ENCODE measurements at regions not wholly inside any gene's neighbourhood (a gene's known extent, or its start where the extent isn't known, plus 50 kb on each side); places are given as distances from the start of the nearest gene placed in this dataset.

DNA sequence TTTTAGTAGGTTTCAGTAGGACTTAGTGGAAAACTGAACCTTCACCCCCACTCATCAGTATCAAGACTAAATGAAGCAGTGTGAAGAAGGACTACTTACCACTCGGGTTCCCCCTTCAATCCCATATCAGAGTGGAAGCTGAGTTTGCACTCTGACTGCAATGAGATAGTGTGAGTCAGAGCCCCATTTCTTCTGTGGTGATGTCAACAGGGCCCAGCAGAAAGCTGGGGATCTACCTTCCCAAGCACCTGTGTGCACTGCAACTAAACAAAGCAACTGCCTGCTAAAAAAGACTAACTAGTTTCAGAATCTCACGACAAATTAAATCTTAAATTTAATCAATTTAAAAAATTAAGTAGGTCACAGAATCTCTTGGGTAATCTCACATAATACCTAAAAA is 1837.0 kb upstream of the PCDH7 start:
- H3K9me3 Mint-ChIP-seq: no peaks in the 10 kb centered on the region
- no peaks in the 10 kb centered on the region for H3K4me1 Mint-ChIP-seq (ENCODE audit: unreplicated experiment)
- no peak for DNase-seq (ENCODE audit: extremely low spot score, unreplicated experiment)
- H3K36me3 Mint-ChIP-seq: no peaks in the 10 kb centered on the region
- no peak overlapping the region for H3K4me3 Mint-ChIP-seq
- H3K27ac Mint-ChIP-seq: no peak overlapping the region
- H3K27me3 Mint-ChIP-seq: no peaks in the 10 kb centered on the region
- TF ChIP-seq, protein P1, sequence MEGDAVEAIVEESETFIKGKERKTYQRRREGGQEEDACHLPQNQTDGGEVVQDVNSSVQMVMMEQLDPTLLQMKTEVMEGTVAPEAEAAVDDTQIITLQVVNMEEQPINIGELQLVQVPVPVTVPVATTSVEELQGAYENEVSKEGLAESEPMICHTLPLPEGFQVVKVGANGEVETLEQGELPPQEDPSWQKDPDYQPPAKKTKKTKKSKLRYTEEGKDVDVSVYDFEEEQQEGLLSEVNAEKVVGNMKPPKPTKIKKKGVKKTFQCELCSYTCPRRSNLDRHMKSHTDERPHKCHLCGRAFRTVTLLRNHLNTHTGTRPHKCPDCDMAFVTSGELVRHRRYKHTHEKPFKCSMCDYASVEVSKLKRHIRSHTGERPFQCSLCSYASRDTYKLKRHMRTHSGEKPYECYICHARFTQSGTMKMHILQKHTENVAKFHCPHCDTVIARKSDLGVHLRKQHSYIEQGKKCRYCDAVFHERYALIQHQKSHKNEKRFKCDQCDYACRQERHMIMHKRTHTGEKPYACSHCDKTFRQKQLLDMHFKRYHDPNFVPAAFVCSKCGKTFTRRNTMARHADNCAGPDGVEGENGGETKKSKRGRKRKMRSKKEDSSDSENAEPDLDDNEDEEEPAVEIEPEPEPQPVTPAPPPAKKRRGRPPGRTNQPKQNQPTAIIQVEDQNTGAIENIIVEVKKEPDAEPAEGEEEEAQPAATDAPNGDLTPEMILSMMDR (conservative IDR thresholded peaks at IDR 0.05): no peak

DNA sequence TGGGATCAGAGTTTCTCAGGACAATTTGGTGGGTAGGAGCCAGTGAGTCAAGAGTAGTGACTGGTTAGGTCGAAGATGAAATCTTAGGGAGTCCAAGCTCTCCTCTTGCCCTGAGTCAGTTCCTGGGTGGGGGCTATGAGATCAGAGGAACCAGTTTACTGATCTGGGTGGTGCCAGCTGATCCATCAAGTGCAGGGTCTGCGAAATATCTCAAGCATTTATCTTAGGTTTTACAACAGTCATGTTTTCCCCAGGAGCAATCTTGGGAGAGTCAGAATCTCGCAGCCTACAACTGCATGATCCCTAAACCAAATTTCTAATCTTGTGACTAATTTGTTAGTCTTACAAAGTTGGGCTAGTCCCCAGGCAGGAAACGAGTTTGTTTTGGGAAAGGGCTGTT is 1833.2 kb upstream of the PCDH7 start:
- Mint-ChIP-seq H3K4me1 (ENCODE audit: unreplicated experiment) (no peaks in the 10 kb centered on the region), H3K27me3 (no peaks in the 10 kb centered on the region), H3K9me3 (no peaks in the 10 kb centered on the region), H3K27ac (no peak overlapping the region), H3K4me3 (no peak overlapping the region), H3K36me3 (no peaks in the 10 kb centered on the region)
- no peak for DNase-seq (ENCODE audit: extremely low spot score, unreplicated experiment)
- TF ChIP-seq, protein P1 (conservative IDR thresholded peaks at IDR 0.05): no peak

DNA sequence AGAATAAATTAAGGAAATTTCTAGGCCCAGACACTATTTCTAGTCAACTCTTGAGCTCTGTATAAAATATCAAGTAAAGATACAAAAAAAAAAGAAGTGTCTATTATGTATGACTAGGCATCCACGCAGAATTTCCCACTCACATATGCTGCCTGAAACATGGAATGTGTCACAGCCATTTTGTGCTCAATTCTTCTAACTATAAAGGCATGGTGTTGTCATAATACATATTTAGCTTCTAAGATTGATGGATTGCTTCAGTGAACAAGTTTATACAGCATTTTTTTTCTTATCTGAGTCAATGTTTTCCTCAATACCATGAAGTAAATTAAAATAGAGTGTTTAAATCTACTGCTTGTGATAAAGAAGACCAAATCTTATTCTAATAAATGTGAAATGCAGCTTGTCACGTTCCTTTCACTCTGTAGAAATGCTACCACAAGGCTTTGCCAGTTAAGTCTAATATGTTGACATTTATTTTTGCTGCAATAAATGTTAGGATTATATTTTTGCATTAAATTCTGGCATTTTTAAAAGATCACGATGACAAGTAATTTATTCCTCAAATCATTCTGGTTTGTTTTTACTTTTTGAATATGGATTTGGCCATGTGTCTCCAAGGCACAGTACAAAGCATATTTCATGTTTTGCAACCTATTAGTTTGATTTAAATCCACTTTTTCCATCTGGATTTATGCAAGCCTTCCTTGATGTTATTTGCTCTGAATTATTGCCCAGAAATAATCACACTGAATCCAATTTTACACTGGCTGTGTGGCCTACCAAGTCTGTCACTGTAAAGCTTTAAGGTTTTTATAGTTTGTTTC is 1829.0 kb upstream of the PCDH7 start:
- TF ChIP-seq, protein P1 (conservative IDR thresholded peaks at IDR 0.05): no peak
- H3K4me1 Mint-ChIP-seq (ENCODE audit: unreplicated experiment): no peaks in the 10 kb centered on the region
- no peak overlapping the region for H3K27ac Mint-ChIP-seq
- H3K4me3 Mint-ChIP-seq: no peak overlapping the region
- H3K27me3 Mint-ChIP-seq: no peaks in the 10 kb centered on the region
- H3K36me3 Mint-ChIP-seq: no peaks in the 10 kb centered on the region
- DNase-seq (ENCODE audit: extremely low spot score, unreplicated experiment): no peak
- peaks cover 11% of the 10 kb centered on the region for H3K9me3 Mint-ChIP-seq

DNA sequence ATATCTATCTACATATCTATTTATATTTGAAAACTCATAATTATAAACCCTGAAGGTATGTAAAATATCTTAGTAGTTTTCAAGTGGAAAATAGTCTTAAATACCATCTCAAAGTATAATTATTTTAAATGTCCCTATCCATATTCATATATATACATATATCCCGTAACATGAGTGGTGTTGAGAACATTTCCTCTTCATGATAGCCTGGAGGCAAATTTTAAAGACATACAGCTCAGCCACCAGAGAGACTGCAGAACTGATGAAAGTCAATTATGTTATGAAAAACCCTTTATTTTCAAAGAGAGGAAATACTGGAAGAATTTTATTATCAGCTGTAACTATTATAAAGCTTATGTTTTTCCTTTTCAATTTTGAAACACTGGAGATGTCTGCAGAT is 1806.7 kb upstream of the PCDH7 start:
- peaks cover 3% of the 10 kb centered on the region for H3K27me3 Mint-ChIP-seq
- H3K4me1 Mint-ChIP-seq (ENCODE audit: unreplicated experiment): no peaks in the 10 kb centered on the region
- no peak for DNase-seq (ENCODE audit: extremely low spot score, unreplicated experiment)
- no peak overlapping the region for H3K4me3 Mint-ChIP-seq
- TF ChIP-seq, protein P1 (conservative IDR thresholded peaks at IDR 0.05): no peak
- H3K27ac Mint-ChIP-seq: no peak overlapping the region
- H3K36me3 Mint-ChIP-seq: no peaks in the 10 kb centered on the region
- H3K9me3 Mint-ChIP-seq: peaks cover 5% of the 10 kb centered on the region

DNA sequence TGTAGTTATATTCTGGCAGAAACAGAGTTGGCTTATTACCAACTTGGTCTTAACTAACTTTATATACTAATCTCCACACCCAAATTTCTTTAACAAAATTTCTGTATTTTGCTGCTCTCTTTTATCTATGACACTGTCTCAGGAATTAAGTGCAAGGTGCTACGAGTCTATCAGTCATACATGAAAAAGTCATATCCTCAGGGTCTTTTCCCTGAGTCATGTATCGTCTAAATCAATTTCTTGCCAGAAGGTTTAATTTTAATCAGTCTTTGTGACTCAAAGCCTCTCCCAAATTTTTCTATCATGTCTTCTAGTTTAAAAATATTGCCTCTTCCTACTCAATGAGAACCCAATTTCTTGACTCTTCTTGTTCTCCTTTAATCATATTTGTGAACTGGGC is 1803.6 kb upstream of the PCDH7 start:
- H3K4me3 Mint-ChIP-seq: no peak overlapping the region
- H3K4me1 Mint-ChIP-seq (ENCODE audit: unreplicated experiment): no peaks in the 10 kb centered on the region
- TF ChIP-seq, protein P1 (conservative IDR thresholded peaks at IDR 0.05): no peak
- H3K27me3 Mint-ChIP-seq: peaks cover 3% of the 10 kb centered on the region
- H3K27ac Mint-ChIP-seq: no peak overlapping the region
- peaks cover 5% of the 10 kb centered on the region for H3K9me3 Mint-ChIP-seq
- H3K36me3 Mint-ChIP-seq: no peaks in the 10 kb centered on the region
- DNase-seq (ENCODE audit: extremely low spot score, unreplicated experiment): no peak

All from type B pancreatic cell (in vitro differentiated cells).